Stimulated activated naive CD8-positive, alpha-beta T cell treated with anti-CD3 and anti-CD28 coated beads, Interleukin-15, amount 100 ng/mL, for 72 hours (primary cell): ENCODE measurements at regions not wholly inside any gene's neighbourhood (a gene's known extent, or its start where the extent isn't known, plus 50 kb on each side); places are given as distances from the start of the nearest gene placed in this dataset.

ENCODE experiments used
- ATAC-seq: fragments of 150-1000 bp; cut with Tn5 transposase; 2 replicates; pipeline ENCODE4 v1.10.0; 2021; ENCODE audit warnings: mild to moderate bottlenecking, moderate library complexity
- DNase-seq, 2 donors: peaks; one replicate each; pipeline ENCODE4 v3.0.0; 2021 to 2022
- H3K27ac Mint-ChIP-seq, 2 donors: one replicate each; pipeline ENCODE4 v1.8.0; 2022; ENCODE audit warnings: mild to moderate bottlenecking in 2 of 2, mixed read lengths in 2 of 2, moderate library complexity in 2 of 2
- H3K27me3 Mint-ChIP-seq: one replicate; pipeline ENCODE4 v1.8.0; 2022; ENCODE audit warnings: mixed read lengths
- H3K4me1 Mint-ChIP-seq: one replicate; pipeline ENCODE4 v1.8.0; 2022; ENCODE audit warnings: mild to moderate bottlenecking, mixed read lengths
- H3K4me3 Mint-ChIP-seq, 2 donors: one replicate each; pipeline ENCODE4 v1.8.0; 2022; ENCODE audit warnings: mild to moderate bottlenecking in 2 of 2, mixed read lengths in 2 of 2, moderate library complexity in 1 of 2
- H3K9me3 Mint-ChIP-seq, 2 donors: one replicate each; pipeline ENCODE4 v1.8.0; 2022; ENCODE audit warnings: mixed read lengths in 2 of 2

- peaks cover 24% of the 10 kb centered on the region for H3K4me1 Mint-ChIP-seq
- peaks cover 7% of the 10 kb centered on the region for H3K27me3 Mint-ChIP-seq
- no peak overlapping the region for H3K27ac Mint-ChIP-seq
- DNase-seq (no peak), ATAC-seq (no peak)
- peaks cover 3 to 12% of the 10 kb centered on the region in 2 donors for H3K9me3 Mint-ChIP-seq
- no peak overlapping the region for H3K4me3 Mint-ChIP-seq
Observed at GRCh38 chr5:57325678-57326397, 152.0 kb downstream of the GPBP1 start.

GRCh38 chr5:57324861-57325260 lies 151.0 kb downstream of the GPBP1 start:
- peaks cover 24% of the 10 kb centered on the region for H3K4me1 Mint-ChIP-seq
- DNase-seq (no peak), ATAC-seq (no peak)
- no peak overlapping the region for H3K4me3 Mint-ChIP-seq
- no peak overlapping the region for H3K27ac Mint-ChIP-seq
- H3K9me3 Mint-ChIP-seq = peaks cover 3 to 12% of the 10 kb centered on the region in 2 donors
- peaks cover 7% of the 10 kb centered on the region for H3K27me3 Mint-ChIP-seq

DNA sequence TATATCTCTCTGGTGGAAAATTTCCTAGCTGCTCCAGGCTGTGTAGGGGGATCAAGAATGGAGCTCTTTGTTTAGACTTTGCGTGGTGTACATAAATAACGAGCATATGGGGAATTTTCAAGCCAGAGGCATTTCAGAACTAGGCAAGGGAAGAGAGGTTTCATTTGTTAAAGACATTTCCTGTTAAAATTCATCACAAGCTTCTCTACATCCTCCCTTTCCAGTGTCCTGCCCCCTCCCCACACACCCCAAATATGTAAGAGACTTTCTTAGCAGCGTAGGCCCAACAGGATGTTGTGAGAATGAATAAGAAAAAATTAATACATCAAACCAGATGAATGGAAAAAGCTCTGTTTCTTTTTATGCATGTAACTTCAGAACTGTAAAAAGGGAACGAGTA lies 150.3 kb downstream of the GPBP1 start:
- peaks cover 3 to 12% of the 10 kb centered on the region in 2 donors for H3K9me3 Mint-ChIP-seq
- peaks cover 24% of the 10 kb centered on the region for H3K4me1 Mint-ChIP-seq
- DNase-seq (no peak), ATAC-seq (no peak)
- no peak overlapping the region for H3K4me3 Mint-ChIP-seq
- H3K27ac Mint-ChIP-seq = no peak overlapping the region
- H3K27me3 Mint-ChIP-seq = peaks cover 7% of the 10 kb centered on the region

DNA sequence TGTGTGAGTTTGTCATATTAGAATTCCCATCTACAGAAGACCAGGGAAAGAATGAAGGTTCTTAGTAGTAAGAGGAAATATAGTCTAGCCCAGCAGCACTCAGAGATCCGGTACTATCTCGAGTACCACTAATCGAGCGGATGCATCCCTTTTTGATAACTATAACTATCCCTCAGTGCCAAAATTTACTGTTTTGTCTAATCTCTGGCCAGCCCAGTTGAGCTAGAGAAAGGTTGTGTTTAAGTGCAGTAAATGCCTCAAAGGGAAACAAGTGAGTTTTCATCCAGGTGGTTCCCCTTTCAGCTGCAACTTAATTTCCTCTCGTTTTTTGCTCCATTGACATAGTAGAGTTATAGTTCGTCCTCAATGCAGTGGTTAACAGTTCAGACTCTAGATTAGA lies 146.7 kb downstream of the GPBP1 start:
- H3K4me1 Mint-ChIP-seq = peaks cover 12% of the 10 kb centered on the region
- H3K4me3 Mint-ChIP-seq = no peak overlapping the region
- ATAC-seq = no peak

GRCh38 chr5:57319628-57320027 lies 145.8 kb downstream of the GPBP1 start:
- H3K4me1 Mint-ChIP-seq = peaks cover 12% of the 10 kb centered on the region
- H3K9me3 Mint-ChIP-seq = no peaks in the 10 kb centered on the region
- peaks cover 7% of the 10 kb centered on the region for H3K27me3 Mint-ChIP-seq
- ATAC-seq = no peak
- DNase-seq = no peak
- H3K27ac Mint-ChIP-seq = no peak overlapping the region
- H3K4me3 Mint-ChIP-seq = no peak overlapping the region

More for the DNA sequence above, 146.7 kb downstream of the GPBP1 start:
- no peaks in the 10 kb centered on the region for H3K9me3 Mint-ChIP-seq
- H3K27me3 Mint-ChIP-seq = peaks cover 7% of the 10 kb centered on the region
- no peak for DNase-seq
- no peak overlapping the region for H3K27ac Mint-ChIP-seq

GRCh38 chr5:57318251-57318650 lies 144.4 kb downstream of the GPBP1 start:
- Mint-ChIP-seq H3K4me3 (no peak overlapping the region), H3K4me1 (no peaks in the 10 kb centered on the region), H3K9me3 (no peaks in the 10 kb centered on the region), H3K27ac (no peak overlapping the region), H3K27me3 (peaks cover 7% of the 10 kb centered on the region)
- ATAC-seq (no peak), DNase-seq (no peak)

DNA sequence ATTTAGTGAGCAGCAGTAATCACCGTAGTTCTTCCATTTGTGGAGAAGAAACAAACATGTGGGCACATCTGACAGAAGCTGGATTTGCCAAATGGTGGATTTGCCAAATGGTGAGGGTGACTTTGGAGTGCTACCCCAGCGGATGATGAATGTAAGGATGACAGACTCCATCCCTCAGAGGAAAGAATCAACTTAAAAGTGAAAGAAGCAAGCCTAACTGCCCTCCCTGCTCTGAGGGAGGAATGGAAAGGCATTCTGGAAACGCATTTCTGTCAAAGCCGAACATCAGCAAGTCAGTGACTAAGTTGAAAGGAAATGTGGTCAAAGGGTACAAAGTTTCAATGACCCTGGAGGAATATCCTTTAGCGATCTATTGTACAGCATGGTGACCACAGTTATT lies 143.5 kb downstream of the GPBP1 start:
- H3K9me3 Mint-ChIP-seq = no peaks in the 10 kb centered on the region
- H3K4me1 Mint-ChIP-seq = no peaks in the 10 kb centered on the region
- no peak for DNase-seq
- H3K4me3 Mint-ChIP-seq = no peak overlapping the region
- ATAC-seq = no peak
- peaks cover 5% of the 10 kb centered on the region for H3K27me3 Mint-ChIP-seq
- H3K27ac Mint-ChIP-seq = peak overlapping the region in 1 of 2 donors; percentile 54

DNA sequence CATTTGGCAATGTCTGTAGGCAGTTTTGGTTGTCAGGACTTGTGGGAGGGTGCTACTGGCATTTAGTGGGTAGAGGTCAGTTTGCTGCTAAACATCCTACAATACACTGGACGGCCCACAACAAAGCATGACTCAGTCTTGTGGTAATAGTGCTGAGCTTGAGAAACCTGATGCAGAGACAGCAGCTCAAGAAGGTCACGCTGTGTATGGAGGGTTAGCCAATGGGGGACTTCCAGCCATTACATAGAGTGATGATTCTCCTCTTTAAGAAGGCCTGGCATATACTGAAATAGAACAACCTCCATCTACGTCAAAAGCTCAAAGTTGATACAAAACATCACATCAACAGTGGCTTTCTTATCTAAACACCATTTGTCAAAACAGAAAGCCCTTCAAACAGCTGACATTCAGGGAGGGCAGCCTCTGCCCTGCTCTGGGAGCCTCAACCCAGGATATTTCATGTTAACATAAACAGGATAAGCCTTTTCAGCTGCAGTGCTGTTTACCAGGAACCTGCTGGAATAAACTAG lies 143.0 kb downstream of the GPBP1 start:
- Mint-ChIP-seq H3K27me3 (peaks cover under 1% of the 10 kb centered on the region), H3K27ac (peak overlapping the region in 1 of 2 donors; percentile 54), H3K9me3 (no peaks in the 10 kb centered on the region), H3K4me3 (no peak overlapping the region), H3K4me1 (no peaks in the 10 kb centered on the region)
- ATAC-seq (peak; percentile 70), DNase-seq (no peak)

GRCh38 chr5:57315941-57316340 lies 142.1 kb downstream of the GPBP1 start:
- ATAC-seq = no peak
- no peaks in the 10 kb centered on the region for H3K4me1 Mint-ChIP-seq
- H3K27me3 Mint-ChIP-seq = no peaks in the 10 kb centered on the region
- H3K9me3 Mint-ChIP-seq = no peaks in the 10 kb centered on the region
- H3K4me3 Mint-ChIP-seq = no peak overlapping the region
- H3K27ac Mint-ChIP-seq = no peak overlapping the region
- DNase-seq = no peak
